Fibroblast of mammary gland (primary cell): ENCODE measurements at regions not wholly inside any gene's neighbourhood (a gene's known extent, or its start where the extent isn't known, plus 50 kb on each side); places are given as distances from the start of the nearest gene placed in this dataset.

Source experiments
- DNase-seq: peaks from one replicate; pipeline ENCODE4 v3.0.0-alpha.2; 2010; ENCODE audit warnings: low read depth
- H3K4me3 ChIP-seq: 2 replicates; pipeline ENCODE4 v1.5.1; 2011; ENCODE audit warnings: low read depth, mild to moderate bottlenecking, low read length, moderate library complexity; ENCODE audit not compliant: control insufficient read depth
- CTCF ChIP-seq: conservative IDR thresholded peaks from 2 replicates; pipeline ENCODE4 v1.5.1; 2011; ENCODE audit warnings: low read depth, low read length, inconsistent platforms; ENCODE audit not compliant: control insufficient read depth, insufficient read depth

- TF ChIP-seq CTCF = no peak
- DNase-seq = no peak
- no peak overlapping the region for H3K4me3 ChIP-seq
Observed at GRCh38 chr5:52342361-52342760, 445.4 kb upstream of the ITGA1 start.

DNA sequence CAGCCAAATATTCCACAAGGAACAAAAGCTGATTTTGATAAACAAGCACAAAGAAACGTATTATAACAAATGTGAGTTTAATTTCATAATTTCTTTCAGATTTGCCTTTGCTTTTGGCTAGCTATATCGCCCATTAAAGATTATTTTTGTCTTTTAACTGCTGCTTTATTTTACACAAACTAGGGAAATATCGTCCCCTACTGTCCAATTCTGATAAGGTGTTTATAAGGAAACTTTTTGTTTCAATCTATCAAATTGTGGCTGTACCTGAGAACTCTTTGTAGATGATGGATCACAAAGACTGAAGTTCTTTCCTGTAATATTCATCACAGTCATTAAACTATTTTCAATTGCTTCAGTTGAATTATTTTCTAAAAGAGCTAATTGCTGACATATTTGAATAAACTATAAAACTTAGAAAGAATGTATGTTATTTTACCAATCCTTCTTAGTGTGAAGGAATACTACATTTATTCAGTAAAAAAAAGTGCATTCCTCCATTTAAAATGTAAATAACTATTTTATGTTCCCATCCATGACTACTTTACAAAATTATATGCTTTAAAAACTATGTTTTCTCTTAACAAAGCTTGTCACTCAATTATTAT, 431.3 kb upstream of the ITGA1 start:
- DNase-seq = peak; percentile 12
- peak; percentile 63 for TF ChIP-seq CTCF
- H3K4me3 ChIP-seq = no peak overlapping the region

- DNase-seq = no peak
- no peak for TF ChIP-seq CTCF
- H3K4me3 ChIP-seq = no peak overlapping the region
Observed at GRCh38 chr5:52359261-52359660, 428.5 kb upstream of the ITGA1 start.

GRCh38 chr5:52360985-52361384, 426.7 kb upstream of the ITGA1 start:
- no peak for DNase-seq

GRCh38 chr5:52374286-52374685, 413.4 kb upstream of the ITGA1 start:
- TF ChIP-seq CTCF = no peak
- H3K4me3 ChIP-seq = no peak overlapping the region
- DNase-seq = no peak

More at GRCh38 chr5:52360985-52361384, 426.7 kb upstream of the ITGA1 start:
- no peak overlapping the region for H3K4me3 ChIP-seq
- no peak for TF ChIP-seq CTCF

- TF ChIP-seq CTCF = no peak
- no peak overlapping the region for H3K4me3 ChIP-seq
- DNase-seq = no peak
Observed at GRCh38 chr5:52375969-52376368, 411.7 kb upstream of the ITGA1 start.

DNA sequence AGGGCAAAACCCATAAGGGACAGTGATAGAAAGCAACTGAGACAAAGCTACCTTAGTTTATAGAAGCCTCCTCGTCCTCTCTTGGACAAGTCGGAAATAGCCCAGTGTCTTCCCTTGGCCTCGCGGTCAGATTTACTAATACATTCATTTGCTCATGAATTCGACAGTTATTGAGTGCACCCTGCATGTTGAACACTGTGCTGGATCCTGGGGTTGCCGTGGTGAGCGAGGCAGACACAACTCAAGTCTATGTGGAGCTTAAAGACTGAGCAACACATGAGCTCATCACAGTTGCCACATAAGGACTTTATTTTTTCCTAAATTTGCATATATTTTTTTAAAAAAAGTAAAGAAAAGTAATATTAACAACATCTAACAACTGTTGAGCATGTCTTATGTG, 411.1 kb upstream of the ITGA1 start:
- DNase-seq = no peak
- TF ChIP-seq CTCF = no peak
- no peak overlapping the region for H3K4me3 ChIP-seq
